ENCODE measurements at regions not wholly inside any gene's neighbourhood (a gene's known extent, or its start where the extent isn't known, plus 50 kb on each side); places are given as distances from the start of the nearest gene placed in this dataset.

GRCh38 chr6:124877468-124877867 is 84.8 kb upstream of the RNF217 start:
- TF ChIP-seq POLR2AphosphoS5 (IDR thresholded peaks at IDR 0.05), result no peak
- TF ChIP-seq CTCF (IDR thresholded peaks at IDR 0.05), result no peak
- TF ChIP-seq POLR2A (IDR thresholded peaks at IDR 0.05), result no peak

GRCh38 chr6:124879110-124879991 is 82.9 kb upstream of the RNF217 start:
- H3K9me3 ChIP-seq, result no peaks in the 10 kb centered on the region
- no peak overlapping the region for H3K27ac ChIP-seq
- no peaks in the 10 kb centered on the region for H3K4me1 ChIP-seq
- no peak for TF ChIP-seq POLR2A (IDR thresholded peaks at IDR 0.05)
- TF ChIP-seq POLR2AphosphoS5 (IDR thresholded peaks at IDR 0.05), result no peak
- no peak for TF ChIP-seq CTCF (IDR thresholded peaks at IDR 0.05)
- H3K27me3 ChIP-seq, result no peaks in the 10 kb centered on the region
- DNase-seq (ENCODE audit: low spot score in 2 of 2), result no peak
- H3K4me3 ChIP-seq, result no peak overlapping the region
- H3K36me3 ChIP-seq, result no peaks in the 10 kb centered on the region
- intact Hi-C loops (cut with DNase I; ENCODE audit: low total_unique reads), result loop anchor here (5.0 kb wide), 1 partner anchor 228 kb away; no protein-coding TSS in a partner anchor

More at GRCh38 chr6:124877468-124877867, 84.8 kb upstream of the RNF217 start:
- H3K36me3 ChIP-seq, result no peaks in the 10 kb centered on the region
- H3K4me1 ChIP-seq, result no peaks in the 10 kb centered on the region
- H3K4me3 ChIP-seq, result no peak overlapping the region
- no peaks in the 10 kb centered on the region for H3K9me3 ChIP-seq
- H3K27ac ChIP-seq, result no peak overlapping the region
- no peak for DNase-seq (ENCODE audit: low spot score in 2 of 2)
- intact Hi-C loops (cut with DNase I; ENCODE audit: low total_unique reads), result loop anchor here (5.0 kb wide), 1 partner anchor 230 kb away; no protein-coding TSS in a partner anchor
- no peaks in the 10 kb centered on the region for H3K27me3 ChIP-seq

- H3K9me3 ChIP-seq, result no peaks in the 10 kb centered on the region
- DNase-seq (ENCODE audit: low spot score in 2 of 2), result no peak
- no peaks in the 10 kb centered on the region for H3K27me3 ChIP-seq
- no peaks in the 10 kb centered on the region for H3K4me1 ChIP-seq
- no peaks in the 10 kb centered on the region for H3K36me3 ChIP-seq
- H3K27ac ChIP-seq, result no peak overlapping the region
- TF ChIP-seq POLR2A (IDR thresholded peaks at IDR 0.05), result no peak
- no peak for TF ChIP-seq POLR2AphosphoS5 (IDR thresholded peaks at IDR 0.05)
- no peak for TF ChIP-seq CTCF (IDR thresholded peaks at IDR 0.05)
- intact Hi-C loops (cut with DNase I; ENCODE audit: low total_unique reads), result loop anchor here (5.0 kb wide), 1 partner anchor 227 kb away; no protein-coding TSS in a partner anchor
- H3K4me3 ChIP-seq, result no peak overlapping the region
Observed at GRCh38 chr6:124879992-124880355, 82.3 kb upstream of the RNF217 start.

GRCh38 chr6:124881898-124882578 is 80.2 kb upstream of the RNF217 start:
- DNase-seq (ENCODE audit: low spot score in 2 of 2), result no peak
- intact Hi-C loops (cut with DNase I; ENCODE audit: low total_unique reads), result no loop called here
- Histone ChIP-seq H3K36me3 (no peaks in the 10 kb centered on the region), H3K27ac (no peak overlapping the region), H3K9me3 (no peaks in the 10 kb centered on the region), H3K4me1 (no peaks in the 10 kb centered on the region), H3K4me3 (no peak overlapping the region), H3K27me3 (no peaks in the 10 kb centered on the region)
- TF ChIP-seq CTCF (IDR thresholded peaks at IDR 0.05) (no peak), POLR2AphosphoS5 (IDR thresholded peaks at IDR 0.05) (no peak)

Measured in breast epithelium (tissue), 4 donors.